ENCODE measurements at regions not wholly inside any gene's neighbourhood (a gene's known extent, or its start where the extent isn't known, plus 50 kb on each side); places are given as distances from the start of the nearest gene placed in this dataset.

- Mint-ChIP-seq H3K27me3 (ENCODE audit: insufficient read depth) (0 out of 2 replicates have a peak, but pooled peaks cover 3% of the 10 kb centered on the region), H3K27ac (no peak overlapping the region), H3K36me3 (ENCODE audit: low read depth) (no peaks in the 10 kb centered on the region), H3K4me3 (no peak overlapping the region), H3K9me3 (peaks cover 44% of the 10 kb centered on the region), H3K4me1 (ENCODE audit: low read depth) (no peaks in the 10 kb centered on the region)
- no peak for DNase-seq
- no peak for TF ChIP-seq CTCF (IDR thresholded peaks at IDR 0.05)
Observed at GRCh38 chr19:31701146-31701545, 351.9 kb upstream of the TSHZ3 start.

- TF ChIP-seq CTCF (IDR thresholded peaks at IDR 0.05) = no peak
- H3K27me3 Mint-ChIP-seq (ENCODE audit: insufficient read depth) = peaks cover 9% of the 10 kb centered on the region; the same call in 1 of the 2 replicates
- no peaks in the 10 kb centered on the region for H3K4me1 Mint-ChIP-seq (ENCODE audit: low read depth)
- no peaks in the 10 kb centered on the region for H3K36me3 Mint-ChIP-seq (ENCODE audit: low read depth)
- H3K27ac Mint-ChIP-seq = no peak overlapping the region
- DNase-seq = no peak
- H3K4me3 Mint-ChIP-seq = no peak overlapping the region
- peaks cover 16% of the 10 kb centered on the region for H3K9me3 Mint-ChIP-seq
Observed at GRCh38 chr19:31705656-31706055, 356.4 kb upstream of the TSHZ3 start.

GRCh38 chr19:31706131-31706530, 356.9 kb upstream of the TSHZ3 start:
- no peak for TF ChIP-seq CTCF (IDR thresholded peaks at IDR 0.05)
- Mint-ChIP-seq H3K9me3 (peaks cover 19% of the 10 kb centered on the region), H3K27me3 (ENCODE audit: insufficient read depth) (peaks cover 9% of the 10 kb centered on the region; the same call in 1 of the 2 replicates), H3K4me3 (no peak overlapping the region), H3K36me3 (ENCODE audit: low read depth) (no peaks in the 10 kb centered on the region), H3K4me1 (ENCODE audit: low read depth) (no peaks in the 10 kb centered on the region), H3K27ac (no peak overlapping the region)
- no peak for DNase-seq

GRCh38 chr19:31706691-31707620, 357.7 kb upstream of the TSHZ3 start:
- Mint-ChIP-seq H3K27ac (no peak overlapping the region), H3K9me3 (peaks cover 25% of the 10 kb centered on the region), H3K27me3 (ENCODE audit: insufficient read depth) (peaks cover 9% of the 10 kb centered on the region; the same call in 1 of the 2 replicates), H3K4me1 (ENCODE audit: low read depth) (no peaks in the 10 kb centered on the region), H3K36me3 (ENCODE audit: low read depth) (no peaks in the 10 kb centered on the region), H3K4me3 (no peak overlapping the region)
- TF ChIP-seq CTCF (IDR thresholded peaks at IDR 0.05) = no peak
- no peak for DNase-seq

- H3K27me3 Mint-ChIP-seq (ENCODE audit: insufficient read depth) = peaks cover 6% of the 10 kb centered on the region
- TF ChIP-seq CTCF (IDR thresholded peaks at IDR 0.05) = no peak
- no peak overlapping the region for H3K27ac Mint-ChIP-seq
- DNase-seq = no peak
- no peaks in the 10 kb centered on the region for H3K4me1 Mint-ChIP-seq (ENCODE audit: low read depth)
- no peak overlapping the region for H3K4me3 Mint-ChIP-seq
- H3K36me3 Mint-ChIP-seq (ENCODE audit: low read depth) = no peaks in the 10 kb centered on the region
- H3K9me3 Mint-ChIP-seq = peaks cover 35% of the 10 kb centered on the region
Observed at GRCh38 chr19:31708520-31708919, 359.3 kb upstream of the TSHZ3 start.

Measured in HFFc6 (cell line).